ENCODE measurements at regions not wholly inside any gene's neighbourhood (a gene's known extent, or its start where the extent isn't known, plus 50 kb on each side); places are given as distances from the start of the nearest gene placed in this dataset.

DNA sequence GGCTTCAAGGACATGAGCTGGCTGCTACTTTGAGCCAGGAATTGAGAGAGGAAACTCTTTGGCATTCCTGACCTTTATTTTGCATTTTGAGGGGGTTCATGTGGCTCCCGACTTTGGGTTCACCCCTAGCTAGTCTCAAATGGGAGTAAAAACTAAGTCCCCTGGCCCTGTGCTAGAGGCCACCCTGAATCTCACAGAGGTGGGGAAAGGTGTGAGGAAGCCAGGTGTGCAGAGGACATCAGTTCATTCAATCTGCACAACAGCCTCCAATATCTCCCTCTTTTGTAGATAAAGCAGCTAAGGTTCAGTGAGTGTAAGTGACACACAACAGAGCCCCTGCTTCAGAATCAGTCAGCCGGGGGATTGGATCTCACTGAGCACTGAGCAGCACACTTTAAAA lies 325.7 kb downstream of the DCDC2C start:
- no peaks in the 10 kb centered on the region for H3K4me1 ChIP-seq (replicated peaks; ENCODE audit: insufficient read depth)
- no peak overlapping the region for H3K27ac ChIP-seq
- no peaks in the 10 kb centered on the region for H4K20me1 ChIP-seq (ENCODE audit: insufficient read depth)
- intact Hi-C loops (cut with micrococcal nuclease; ENCODE audit: unreplicated experiment), result no loop called here
- no peak overlapping the region for H3K4me3 ChIP-seq
- TF ChIP-seq EZH2 (IDR thresholded peaks at IDR 0.05; ENCODE audit: low read depth), result no peak
- TF ChIP-seq, protein P1, sequence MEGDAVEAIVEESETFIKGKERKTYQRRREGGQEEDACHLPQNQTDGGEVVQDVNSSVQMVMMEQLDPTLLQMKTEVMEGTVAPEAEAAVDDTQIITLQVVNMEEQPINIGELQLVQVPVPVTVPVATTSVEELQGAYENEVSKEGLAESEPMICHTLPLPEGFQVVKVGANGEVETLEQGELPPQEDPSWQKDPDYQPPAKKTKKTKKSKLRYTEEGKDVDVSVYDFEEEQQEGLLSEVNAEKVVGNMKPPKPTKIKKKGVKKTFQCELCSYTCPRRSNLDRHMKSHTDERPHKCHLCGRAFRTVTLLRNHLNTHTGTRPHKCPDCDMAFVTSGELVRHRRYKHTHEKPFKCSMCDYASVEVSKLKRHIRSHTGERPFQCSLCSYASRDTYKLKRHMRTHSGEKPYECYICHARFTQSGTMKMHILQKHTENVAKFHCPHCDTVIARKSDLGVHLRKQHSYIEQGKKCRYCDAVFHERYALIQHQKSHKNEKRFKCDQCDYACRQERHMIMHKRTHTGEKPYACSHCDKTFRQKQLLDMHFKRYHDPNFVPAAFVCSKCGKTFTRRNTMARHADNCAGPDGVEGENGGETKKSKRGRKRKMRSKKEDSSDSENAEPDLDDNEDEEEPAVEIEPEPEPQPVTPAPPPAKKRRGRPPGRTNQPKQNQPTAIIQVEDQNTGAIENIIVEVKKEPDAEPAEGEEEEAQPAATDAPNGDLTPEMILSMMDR (conservative IDR thresholded peaks at IDR 0.05), result no peak
- H3K27me3 ChIP-seq (ENCODE audit: insufficient read depth, low read depth), result peaks cover 9% of the 10 kb centered on the region; the same call in 1 of the 2 replicates
- ChIA-PET POLR2A (ENCODE audit: unreplicated experiment) (no interaction called here), CTCF (no interaction called here)
- no TSS peak for BruUV-seq (replicated peaks)
- H2AFZ ChIP-seq, result no peak overlapping the region
- H3K79me2 ChIP-seq (ENCODE audit: low read depth), result no peaks in the 10 kb centered on the region
- no peak overlapping the region for H3K4me2 ChIP-seq
- no peaks in the 10 kb centered on the region for H3K9me3 ChIP-seq (ENCODE audit: insufficient read depth, low read depth)
- DNase-seq, result no peak
- H3K9me2 ChIP-seq (ENCODE audit: insufficient read depth), result no peaks in the 10 kb centered on the region
- no peaks in the 10 kb centered on the region for H3K36me3 ChIP-seq (ENCODE audit: low read depth)
- no peaks in the 10 kb centered on the region for H3F3A ChIP-seq (ENCODE audit: insufficient read depth, low read depth)

DNA sequence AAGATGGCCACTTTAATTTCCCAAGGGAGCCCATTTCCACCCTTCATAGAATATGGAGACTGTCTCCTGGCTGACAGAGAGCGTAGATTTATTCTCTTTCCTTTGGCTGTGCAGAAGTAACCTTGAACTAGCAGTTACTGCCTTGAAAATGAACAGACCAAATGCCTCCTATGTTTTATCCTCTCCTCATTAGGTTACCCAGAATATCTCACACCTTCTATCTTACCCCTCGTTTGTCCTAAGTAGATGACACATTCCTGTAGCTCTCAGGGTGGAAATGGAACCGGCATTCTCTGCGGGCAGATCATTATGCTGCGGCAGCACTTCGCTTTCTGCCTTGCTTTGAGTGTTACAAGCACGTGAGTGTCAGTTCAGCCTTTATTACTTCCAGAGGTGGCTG lies 336.5 kb downstream of the DCDC2C start:
- Histone ChIP-seq H3F3A (ENCODE audit: insufficient read depth, low read depth) (no peaks in the 10 kb centered on the region), H3K9me2 (ENCODE audit: insufficient read depth) (no peaks in the 10 kb centered on the region), H3K36me3 (ENCODE audit: low read depth) (no peaks in the 10 kb centered on the region), H3K27me3 (ENCODE audit: insufficient read depth, low read depth) (no peaks in the 10 kb centered on the region; the same call in 1 of the 2 replicates), H4K20me1 (ENCODE audit: insufficient read depth) (no peaks in the 10 kb centered on the region), H3K4me2 (no peak overlapping the region), H3K27ac (no peak overlapping the region), H3K9me3 (ENCODE audit: insufficient read depth, low read depth) (no peaks in the 10 kb centered on the region), H3K4me1 (replicated peaks; ENCODE audit: insufficient read depth) (no peaks in the 10 kb centered on the region), H3K79me2 (ENCODE audit: low read depth) (no peaks in the 10 kb centered on the region), H2AFZ (no peak overlapping the region), H3K4me3 (no peak overlapping the region)
- TF ChIP-seq, protein P1 (conservative IDR thresholded peaks at IDR 0.05), result no peak
- TF ChIP-seq EZH2 (IDR thresholded peaks at IDR 0.05; ENCODE audit: low read depth), result no peak
- no peak for DNase-seq
- POLR2A ChIA-PET (ENCODE audit: unreplicated experiment), result no interaction called here
- BruUV-seq (replicated peaks), result no TSS peak
- CTCF ChIA-PET, result no interaction called here
- intact Hi-C loops (cut with micrococcal nuclease; ENCODE audit: unreplicated experiment), result no loop called here

DNA sequence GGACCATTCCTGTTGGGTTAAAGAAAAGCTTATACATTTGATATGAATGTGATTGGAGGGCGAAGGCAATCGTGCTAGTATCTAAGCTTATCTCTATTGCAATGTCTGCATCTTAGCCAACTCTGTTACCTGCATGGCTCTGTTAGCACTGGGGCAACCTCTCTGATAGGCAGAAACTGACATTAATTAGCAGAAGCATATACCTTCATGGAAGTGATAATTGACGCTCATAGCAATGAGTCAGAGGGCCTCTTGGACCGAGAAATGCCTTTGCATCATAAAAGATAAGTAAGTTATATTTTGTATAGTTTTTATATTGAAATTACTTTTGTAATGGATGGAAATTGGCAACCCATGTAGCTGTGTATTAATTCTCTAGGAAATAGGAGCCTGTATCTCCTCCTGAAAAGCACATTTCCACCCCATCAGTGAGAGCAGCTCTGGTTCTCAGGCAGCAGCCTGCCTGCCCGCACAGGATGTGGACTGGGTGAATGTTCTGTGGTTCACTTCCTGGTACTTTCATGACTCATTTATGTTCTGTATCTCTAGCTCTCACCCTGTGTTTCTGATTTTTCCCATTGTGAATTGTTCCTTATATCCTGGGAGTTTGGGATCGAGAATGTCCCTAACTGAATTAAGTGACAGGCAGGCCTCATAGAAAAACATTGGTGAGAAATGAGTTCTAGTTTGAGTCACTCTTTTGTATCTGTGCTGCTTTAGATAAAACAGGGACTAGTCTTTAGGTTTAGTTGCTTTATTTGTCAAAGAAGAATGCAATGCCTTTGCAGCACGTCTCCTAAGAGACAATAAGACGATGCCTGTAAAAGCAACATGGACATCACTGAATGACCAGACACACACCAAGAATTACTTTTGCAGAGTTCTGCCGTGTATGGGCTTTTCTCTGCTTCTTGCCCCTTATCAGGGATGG lies 344.9 kb downstream of the DCDC2C start:
- Histone ChIP-seq H3K4me3 (no peak overlapping the region), H3K9me2 (ENCODE audit: insufficient read depth) (no peaks in the 10 kb centered on the region), H3K9me3 (ENCODE audit: insufficient read depth, low read depth) (no peaks in the 10 kb centered on the region), H3K27ac (no peak overlapping the region), H3K4me2 (no peak overlapping the region), H3K4me1 (replicated peaks; ENCODE audit: insufficient read depth) (no peaks in the 10 kb centered on the region), H2AFZ (no peak overlapping the region), H3K27me3 (ENCODE audit: insufficient read depth, low read depth) (peaks cover 14% of the 10 kb centered on the region), H3K79me2 (ENCODE audit: low read depth) (no peaks in the 10 kb centered on the region), H3F3A (ENCODE audit: insufficient read depth, low read depth) (no peaks in the 10 kb centered on the region), H4K20me1 (ENCODE audit: insufficient read depth) (no peaks in the 10 kb centered on the region), H3K36me3 (ENCODE audit: low read depth) (no peaks in the 10 kb centered on the region)
- CTCF ChIA-PET, result no interaction called here
- BruUV-seq (replicated peaks), result no TSS peak
- POLR2A ChIA-PET (ENCODE audit: unreplicated experiment), result no interaction called here
- no peak for DNase-seq
- TF ChIP-seq, protein P1 (conservative IDR thresholded peaks at IDR 0.05), result no peak
- TF ChIP-seq EZH2 (IDR thresholded peaks at IDR 0.05; ENCODE audit: low read depth), result no peak
- intact Hi-C loops (cut with micrococcal nuclease; ENCODE audit: unreplicated experiment), result no loop called here
